VCaP (cell line): ENCODE measurements at regions not wholly inside any gene's neighbourhood (a gene's known extent, or its start where the extent isn't known, plus 50 kb on each side); places are given as distances from the start of the nearest gene placed in this dataset.
"Not testable (repeated sequence)": the region's sequence is repeated elsewhere in the genome, so short reads cannot be mapped to it uniquely, and the experiment has no call there.

Experiments
- H3K27ac ChIP-seq: fragments of 450-650 bp; 2 replicates; pipeline ENCODE4 v1.5.1; 2017
- CTCF ChIP-seq: fragments of 450-650 bp; conservative IDR thresholded peaks from 2 replicates; pipeline ENCODE4 v1.5.1; 2017; ENCODE audit warnings: mild to moderate bottlenecking, moderate library complexity

DNA sequence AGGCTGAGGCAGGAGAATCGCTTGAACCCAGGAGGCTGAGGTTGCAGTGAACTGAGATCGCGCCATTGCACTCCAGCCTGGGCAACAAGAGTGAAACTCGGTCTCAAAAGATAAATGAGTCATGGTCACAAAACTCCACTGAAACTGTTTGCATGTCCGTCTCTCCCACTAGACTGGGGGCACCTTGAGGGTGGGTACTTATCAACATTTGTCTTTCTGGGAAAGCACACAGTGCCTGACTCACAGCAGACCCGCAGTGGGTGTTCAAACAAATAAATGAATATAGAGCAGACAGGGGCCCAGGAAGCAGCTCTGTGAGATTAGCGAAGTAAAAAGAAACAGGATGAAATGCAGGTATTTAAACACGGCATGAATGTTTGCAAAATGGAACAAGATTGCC lies 211.1 kb upstream of the GATA6 start:
- TF ChIP-seq CTCF, result no peak
- H3K27ac ChIP-seq, result no peak overlapping the region

GRCh38 chr18:21958707-21959450 lies 210.5 kb upstream of the GATA6 start:
- no peak overlapping the region for H3K27ac ChIP-seq
- no peak for TF ChIP-seq CTCF

DNA sequence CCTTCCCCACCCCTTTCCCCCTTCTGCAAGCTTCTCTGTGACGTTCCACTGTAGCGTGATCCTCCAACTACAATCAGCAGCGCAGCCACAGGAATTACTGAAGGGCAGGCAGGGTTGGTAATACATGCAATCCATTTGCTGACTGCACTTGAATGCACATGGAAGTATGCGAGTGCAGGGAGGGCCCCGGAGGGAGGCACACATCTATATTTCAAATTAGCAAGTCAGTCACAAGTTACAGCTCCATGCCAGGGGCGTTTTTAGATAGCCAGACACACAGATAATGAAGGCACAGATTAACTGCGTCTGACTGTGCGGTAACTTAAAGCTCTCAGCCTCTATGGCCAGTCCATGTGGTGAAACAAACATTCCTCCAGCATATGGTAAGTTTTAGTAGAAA lies 209.2 kb upstream of the GATA6 start:
- no peak for TF ChIP-seq CTCF
- no peak overlapping the region for H3K27ac ChIP-seq

- TF ChIP-seq CTCF, result no peak
Measured at GRCh38 chr18:21963336-21963735, 206.1 kb upstream of the GATA6 start.

GRCh38 chr18:21968338-21968737 lies 201.1 kb upstream of the GATA6 start:
- no peak for TF ChIP-seq CTCF
- no peak overlapping the region for H3K27ac ChIP-seq

More at GRCh38 chr18:21963336-21963735, 206.1 kb upstream of the GATA6 start:
- H3K27ac ChIP-seq, result no peak overlapping the region

GRCh38 chr18:21972281-21972680 lies 197.1 kb upstream of the GATA6 start:
- H3K27ac ChIP-seq, result no peak overlapping the region
- no peak for TF ChIP-seq CTCF

GRCh38 chr18:21975954-21976353 lies 193.4 kb upstream of the GATA6 start:
- H3K27ac ChIP-seq, result not testable (repeated sequence)

DNA sequence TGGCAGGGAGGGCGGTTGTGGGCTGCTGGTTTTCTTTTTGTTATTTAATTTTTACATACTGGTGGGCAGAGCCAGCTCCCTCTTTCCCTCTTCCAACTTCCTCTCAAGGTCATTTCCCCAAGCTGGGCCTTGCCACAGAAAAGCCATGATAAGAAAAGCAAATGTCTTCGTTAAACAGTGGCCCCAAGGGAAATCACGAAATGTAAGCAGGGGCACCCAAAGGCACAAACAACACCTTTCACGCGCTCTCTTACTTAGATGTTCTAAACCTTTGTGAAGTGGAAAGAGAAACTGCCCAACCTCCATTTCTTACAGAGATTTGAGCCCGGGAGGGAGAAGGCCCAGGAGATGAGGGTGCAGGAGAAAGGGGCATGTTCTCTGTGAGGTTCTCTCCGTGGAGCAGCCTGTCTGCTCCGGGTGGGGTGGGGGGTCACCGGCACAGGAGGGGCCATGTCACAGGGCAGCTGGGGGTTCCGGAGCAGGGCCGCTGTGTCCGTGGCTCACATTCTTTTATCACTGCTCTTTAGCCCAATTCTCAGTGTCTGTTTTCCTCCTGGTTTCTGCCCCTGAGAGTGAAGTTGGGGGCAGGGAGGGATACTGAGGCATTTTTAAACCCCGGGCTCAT lies 190.7 kb upstream of the GATA6 start:
- no peak for TF ChIP-seq CTCF
- H3K27ac ChIP-seq, result no peak overlapping the region
